Naive thymus-derived CD4-positive, alpha-beta T cell (primary cell): ENCODE measurements at regions not wholly inside any gene's neighbourhood (a gene's known extent, or its start where the extent isn't known, plus 50 kb on each side); places are given as distances from the start of the nearest gene placed in this dataset.

Experiments used
- ATAC-seq: fragments of 150-1000 bp; cut with Tn5 transposase; 2 replicates; pipeline ENCODE4 v1.10.0; 2021; ENCODE audit warnings: mild to moderate bottlenecking, moderate library complexity
- CTCF ChIA-PET: fragments of 350-600 bp; sonication (Branson Sonifier 250); formaldehyde crosslinking; loops from one replicate; lab custom pipeline; 2021; ENCODE audit warnings: antibody characterized with exemption; lab: Charles Lee
- POLR2A ChIA-PET: fragments of 350-600 bp; sonication (Branson Sonifier 250); formaldehyde crosslinking; loops from one replicate; lab custom pipeline; 2021; ENCODE audit warnings: antibody characterized with exemption, inconsistent platforms; lab: Charles Lee
- DNase-seq, 9 donors: peaks; one replicate each; pipeline versions ENCODE4 v3.0.0 to v3.0.0-alpha.2; 2020 to 2022; ENCODE audit warnings: mixed read lengths in 1 of 9
- H3K27ac ChIP-seq: one replicate; pipeline ENCODE4 v1.7.0; 2013; ENCODE audit warnings: mild to moderate bottlenecking, low read depth, low read length, moderate library complexity
- H3K27me3 ChIP-seq, 2 donors: one replicate each; pipeline ENCODE4 v1.7.0; 2013; ENCODE audit warnings: low read length in 2 of 2, mild to moderate bottlenecking in 2 of 2, moderate library complexity in 2 of 2; ENCODE audit not compliant: control insufficient read depth in 2 of 2, insufficient read depth in 2 of 2
- H3K36me3 ChIP-seq, 3 experiments: 1 replicate in 2 of 3; 2 replicates in 1 of 3; pipeline ENCODE4 v1.7.0; 2013; ENCODE audit warnings: low read length in 3 of 3, mild to moderate bottlenecking in 3 of 3, moderate library complexity in 1 of 3; ENCODE audit not compliant: insufficient read depth in 3 of 3, control insufficient read depth in 2 of 3
- H3K4me1 ChIP-seq, 2 donors: one replicate each; pipeline ENCODE4 v1.7.0; 2013; ENCODE audit warnings: low read length in 2 of 2, mild to moderate bottlenecking in 2 of 2, moderate library complexity in 1 of 2; ENCODE audit not compliant: control insufficient read depth in 2 of 2, insufficient read depth in 2 of 2
- H3K4me3 ChIP-seq: 2 replicates; pipeline ENCODE4 v1.7.0; 2013; ENCODE audit warnings: mild to moderate bottlenecking, low read length
- H3K9me3 ChIP-seq, 3 experiments: 1 replicate in 2 of 3; 2 replicates in 1 of 3; pipeline ENCODE4 v1.7.0; 2013; ENCODE audit warnings: low read length in 3 of 3; ENCODE audit not compliant: control insufficient read depth in 2 of 3
- H3K27ac Mint-ChIP-seq, 9 donors: one replicate each; pipeline ENCODE4 v1.8.0; 2020 to 2022; ENCODE audit warnings: mixed read lengths in 9 of 9, mild to moderate bottlenecking in 8 of 9, moderate library complexity in 5 of 9, inconsistent platforms in 2 of 9
- H3K27me3 Mint-ChIP-seq, 5 donors: one replicate each; pipeline ENCODE4 v1.8.0; 2021 to 2022; ENCODE audit warnings: mixed read lengths in 5 of 5, mild to moderate bottlenecking in 1 of 5
- H3K36me3 Mint-ChIP-seq, 5 donors: one replicate each; pipeline ENCODE4 v1.8.0; 2020 to 2022; ENCODE audit warnings: mixed read lengths in 5 of 5, mild to moderate bottlenecking in 3 of 5, inconsistent platforms in 1 of 5
- H3K4me1 Mint-ChIP-seq, 7 donors: one replicate each; pipeline ENCODE4 v1.8.0; 2020 to 2022; ENCODE audit warnings: mixed read lengths in 7 of 7, mild to moderate bottlenecking in 3 of 7, inconsistent platforms in 1 of 7
- H3K4me3 Mint-ChIP-seq, 10 donors: one replicate each; pipeline ENCODE4 v1.8.0; 2020 to 2022; ENCODE audit warnings: mild to moderate bottlenecking in 10 of 10, mixed read lengths in 10 of 10, moderate library complexity in 6 of 10, inconsistent platforms in 2 of 10
- H3K9me3 Mint-ChIP-seq, 11 donors: one replicate each; pipeline ENCODE4 v1.8.0; 2020 to 2022; ENCODE audit warnings: mixed read lengths in 11 of 11, mild to moderate bottlenecking in 4 of 11, inconsistent platforms in 1 of 11, moderate library complexity in 1 of 11
- intact Hi-C, 2 donors: fragments of 100-400 bp; cut with micrococcal nuclease; formaldehyde crosslinking; loops; one replicate each; pipeline ENCODE4 v1.15.1; 2023

DNA sequence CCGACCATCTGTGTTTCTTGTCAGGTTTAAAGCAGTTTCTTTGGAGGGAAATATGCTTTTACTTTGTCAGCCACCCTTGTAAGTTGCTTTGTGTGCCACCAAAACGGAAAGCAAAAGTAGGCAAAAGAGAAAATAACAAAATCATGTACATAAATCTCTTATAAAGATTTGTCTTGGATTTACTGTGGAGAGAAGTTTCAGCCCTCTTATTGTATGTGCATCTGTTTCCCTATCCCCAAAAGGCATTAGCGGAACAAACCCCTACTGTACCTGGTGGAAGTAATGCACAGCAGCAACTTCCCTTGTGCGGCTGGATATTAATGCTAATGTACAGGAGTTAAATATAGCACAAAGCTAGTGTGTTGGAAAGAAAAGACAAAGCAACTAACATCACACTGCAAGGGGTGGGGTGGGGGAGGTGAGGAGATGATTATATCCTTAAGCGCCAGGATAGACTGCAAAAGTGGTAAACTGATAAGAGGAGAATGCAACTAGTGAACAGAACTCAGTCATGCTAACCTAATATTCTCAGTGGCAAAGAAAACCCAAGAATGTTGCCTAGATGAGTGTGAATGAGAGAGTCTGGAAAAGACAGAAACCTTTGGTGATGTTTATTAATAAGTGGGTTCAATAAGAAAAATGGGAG lies 396.5 kb upstream of the MEF2C start:
- Histone ChIP-seq H3K27me3 (no peaks in the 10 kb centered on the region), H3K27ac (no peak overlapping the region), H3K4me3 (no peak overlapping the region), H3K9me3 (no peaks in the 10 kb centered on the region), H3K4me1 (no peaks in the 10 kb centered on the region), H3K36me3 (no peaks in the 10 kb centered on the region)
- Mint-ChIP-seq H3K9me3 (peaks cover 0 to 17% (median 2%) of the 10 kb centered on the region in 11 donors), H3K27ac (no peak overlapping the region), H3K27me3 (peaks cover 0 to 6% (median 5%) of the 10 kb centered on the region in 5 donors), H3K4me1 (no peaks in the 10 kb centered on the region), H3K36me3 (no peaks in the 10 kb centered on the region), H3K4me3 (no peak overlapping the region)
- ATAC-seq: no peak
- ChIA-PET CTCF (no interaction called here), POLR2A (no interaction called here)
- intact Hi-C loops: no loop called here
- DNase-seq: no peak

DNA sequence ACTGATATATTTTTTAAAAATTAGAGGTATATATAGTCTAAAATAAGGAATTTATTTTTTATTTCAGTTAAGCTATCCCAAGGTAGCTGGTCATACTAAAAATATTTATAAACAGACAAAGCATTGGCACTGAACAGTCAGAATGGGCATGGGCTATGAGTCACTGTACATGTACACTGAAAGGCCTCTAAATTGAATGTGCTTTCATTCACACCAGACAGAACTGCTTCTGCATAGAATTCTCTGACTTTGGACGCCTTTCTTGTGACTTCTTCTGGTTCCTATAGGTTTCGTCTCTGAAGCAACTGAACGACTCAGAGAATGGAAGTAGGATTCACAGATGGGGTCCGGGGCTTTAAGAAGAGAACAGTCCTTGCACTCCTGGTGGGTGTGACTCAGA lies 394.8 kb upstream of the MEF2C start:
- Histone ChIP-seq H3K36me3 (no peaks in the 10 kb centered on the region), H3K4me3 (no peak overlapping the region), H3K27ac (no peak overlapping the region), H3K27me3 (no peaks in the 10 kb centered on the region), H3K4me1 (no peaks in the 10 kb centered on the region), H3K9me3 (no peaks in the 10 kb centered on the region)
- Mint-ChIP-seq H3K9me3 (peaks cover 0 to 15% (median 2%) of the 10 kb centered on the region in 11 donors), H3K36me3 (no peaks in the 10 kb centered on the region), H3K27ac (no peak overlapping the region), H3K4me1 (no peaks in the 10 kb centered on the region), H3K27me3 (peaks cover 0 to 6% (median 5%) of the 10 kb centered on the region in 5 donors), H3K4me3 (no peak overlapping the region)
- intact Hi-C loops: no loop called here
- no peak for DNase-seq
- CTCF ChIA-PET: no interaction called here
- POLR2A ChIA-PET: no interaction called here
- no peak for ATAC-seq

DNA sequence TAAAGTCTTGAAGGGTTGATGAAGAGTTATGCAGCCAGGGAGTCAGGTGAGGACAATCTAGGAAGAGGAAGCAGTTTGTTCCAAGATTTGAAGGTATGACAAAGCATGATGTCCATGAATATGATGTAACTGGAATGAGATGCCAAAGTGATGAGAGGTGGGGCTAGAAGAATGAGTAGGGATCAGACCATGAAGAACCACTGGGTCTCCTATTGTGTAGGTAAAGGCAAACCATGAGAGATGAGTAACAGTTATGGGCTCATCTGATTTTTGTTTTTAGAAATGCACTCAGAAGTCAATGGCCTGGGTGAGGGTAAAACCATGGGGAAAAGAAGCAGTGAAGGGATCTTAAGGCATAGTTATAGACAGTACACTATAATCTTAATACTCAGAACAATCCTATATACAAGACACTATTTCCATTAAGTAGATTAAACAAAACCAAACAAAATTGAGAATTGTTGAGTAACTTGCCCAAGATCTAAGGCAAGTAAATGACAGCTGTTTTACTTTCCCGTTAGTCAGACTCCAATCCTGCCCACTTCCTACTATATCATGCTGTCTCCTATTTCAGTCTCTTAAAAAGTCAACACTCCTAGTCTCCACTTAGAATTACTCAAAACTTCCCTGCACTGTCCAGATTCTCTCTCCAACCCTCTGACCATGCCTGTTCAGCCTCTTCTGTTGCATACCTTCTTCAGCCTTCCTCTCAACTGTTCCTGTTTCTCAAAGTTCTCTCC lies 393.8 kb upstream of the MEF2C start:
- H3K4me1 ChIP-seq: no peaks in the 10 kb centered on the region
- CTCF ChIA-PET: no interaction called here

DNA sequence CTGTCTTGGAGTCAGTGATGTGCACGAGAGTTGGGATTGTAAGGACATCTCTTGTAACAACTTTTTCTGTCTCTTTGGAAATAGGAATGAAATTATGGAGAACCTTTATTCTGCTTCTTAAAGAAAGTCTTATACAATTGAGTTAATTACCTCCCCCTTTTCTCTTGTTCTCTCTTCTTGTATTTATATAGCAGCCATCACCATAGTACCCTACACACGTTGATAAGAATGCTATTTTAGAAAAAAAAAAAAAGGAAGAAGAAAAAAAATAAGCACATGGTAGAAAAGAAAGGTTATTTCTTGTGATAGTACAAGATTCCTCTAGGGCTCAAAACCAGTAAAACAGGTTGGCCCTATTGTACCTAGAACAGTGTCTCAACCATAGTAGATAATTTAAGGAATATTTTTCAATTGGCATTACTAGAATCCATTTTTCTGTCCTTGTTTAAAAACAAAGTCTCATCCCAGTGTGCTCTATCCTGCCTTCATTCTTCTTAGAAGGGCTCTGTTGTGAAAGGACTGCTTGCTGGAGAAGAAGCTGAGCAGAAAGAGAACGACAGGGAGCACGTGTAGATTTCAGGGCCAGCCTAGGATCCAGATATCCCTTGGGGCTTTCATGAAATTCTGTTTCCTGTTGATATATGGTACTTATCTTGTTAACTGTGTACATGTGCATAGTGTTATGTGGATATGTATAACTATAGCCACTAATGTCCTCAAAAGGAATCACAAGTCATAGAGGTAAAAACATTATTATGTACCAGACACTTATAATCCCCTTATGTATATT lies 392.3 kb upstream of the MEF2C start:
- Mint-ChIP-seq H3K27me3 (peaks cover 0 to 6% (median 5%) of the 10 kb centered on the region in 5 donors), H3K27ac (no peak overlapping the region), H3K36me3 (no peaks in the 10 kb centered on the region), H3K9me3 (peaks cover 0 to 6% (median 2%) of the 10 kb centered on the region in 11 donors), H3K4me3 (no peak overlapping the region), H3K4me1 (no peaks in the 10 kb centered on the region)
- Histone ChIP-seq H3K27me3 (no peaks in the 10 kb centered on the region), H3K4me3 (no peak overlapping the region), H3K9me3 (no peaks in the 10 kb centered on the region), H3K27ac (no peak overlapping the region), H3K4me1 (no peaks in the 10 kb centered on the region), H3K36me3 (no peaks in the 10 kb centered on the region)
- ChIA-PET POLR2A (no interaction called here), CTCF (no interaction called here)
- intact Hi-C loops: no loop called here
- ATAC-seq: no peak
- DNase-seq: no peak

More for the DNA sequence above, 393.8 kb upstream of the MEF2C start:
- Histone ChIP-seq H3K36me3 (no peaks in the 10 kb centered on the region), H3K27ac (no peak overlapping the region), H3K4me3 (no peak overlapping the region), H3K27me3 (no peaks in the 10 kb centered on the region), H3K9me3 (no peaks in the 10 kb centered on the region)
- POLR2A ChIA-PET: no interaction called here
- Mint-ChIP-seq H3K27me3 (peaks cover 0 to 6% (median 5%) of the 10 kb centered on the region in 5 donors), H3K4me3 (no peak overlapping the region), H3K4me1 (no peaks in the 10 kb centered on the region), H3K9me3 (peaks cover 0 to 14% (median 2%) of the 10 kb centered on the region in 11 donors), H3K36me3 (no peaks in the 10 kb centered on the region), H3K27ac (no peak overlapping the region)
- intact Hi-C loops: no loop called here
- DNase-seq: no peak
- no peak for ATAC-seq

DNA sequence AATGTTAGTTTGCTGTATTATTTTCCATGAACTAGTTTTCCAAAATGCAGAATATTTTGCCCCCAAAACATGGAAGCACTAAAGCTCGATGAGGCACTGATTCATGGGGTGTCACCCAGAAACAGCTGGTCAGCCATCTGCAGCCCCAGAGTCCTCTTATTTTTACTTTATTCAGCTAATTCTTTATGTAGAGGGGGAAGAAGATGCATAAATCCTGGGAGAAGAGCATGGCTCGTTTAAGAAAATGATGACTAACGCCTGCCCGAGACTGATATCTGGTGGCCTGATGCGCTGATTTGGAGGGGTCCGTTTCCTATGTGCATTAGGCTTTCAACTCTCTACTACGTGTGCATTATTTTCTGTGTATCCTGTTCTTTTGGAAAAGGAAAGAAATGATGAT lies 390.3 kb upstream of the MEF2C start:
- ATAC-seq (no peak), DNase-seq (no peak)
- peaks cover 0 to 6% (median 0%) of the 10 kb centered on the region in 11 donors for H3K9me3 Mint-ChIP-seq
- intact Hi-C loops: no loop called here
- Histone ChIP-seq H3K9me3 (no peaks in the 10 kb centered on the region), H3K27ac (no peak overlapping the region), H3K4me1 (no peaks in the 10 kb centered on the region), H3K4me3 (no peak overlapping the region), H3K27me3 (no peaks in the 10 kb centered on the region), H3K36me3 (no peaks in the 10 kb centered on the region)
- ChIA-PET CTCF (no interaction called here), POLR2A (no interaction called here)
- H3K27me3 Mint-ChIP-seq: peaks cover 0 to 5% (median 2%) of the 10 kb centered on the region in 5 donors
- H3K4me1 Mint-ChIP-seq: no peaks in the 10 kb centered on the region
- no peaks in the 10 kb centered on the region for H3K36me3 Mint-ChIP-seq
- no peak overlapping the region for H3K27ac Mint-ChIP-seq
- H3K4me3 Mint-ChIP-seq: no peak overlapping the region

DNA sequence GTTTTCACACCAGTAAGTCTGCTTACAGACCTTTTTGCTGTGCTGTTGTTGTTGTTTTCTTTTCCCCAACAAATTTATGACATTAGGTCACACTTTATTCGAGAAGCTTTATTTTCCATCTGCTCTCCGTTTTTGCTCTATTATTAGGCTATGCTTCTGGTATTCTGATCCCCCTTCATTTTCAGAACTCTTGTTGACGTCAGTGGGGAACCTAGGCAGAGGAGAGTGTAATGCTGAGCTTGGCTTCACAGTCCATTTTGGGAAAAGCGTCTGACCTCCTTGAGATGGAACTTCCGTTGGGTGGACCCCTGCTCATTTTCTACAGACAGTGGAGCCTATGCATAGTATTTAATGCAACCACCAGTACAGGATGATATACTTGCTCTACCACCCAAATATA lies 387.9 kb upstream of the MEF2C start:
- POLR2A ChIA-PET: no interaction called here
- Histone ChIP-seq H3K36me3 (no peaks in the 10 kb centered on the region), H3K27ac (no peak overlapping the region), H3K4me3 (no peak overlapping the region), H3K4me1 (no peaks in the 10 kb centered on the region), H3K9me3 (no peaks in the 10 kb centered on the region), H3K27me3 (no peaks in the 10 kb centered on the region)
- CTCF ChIA-PET: no interaction called here
- no peaks in the 10 kb centered on the region for H3K4me1 Mint-ChIP-seq
- DNase-seq (no peak), ATAC-seq (no peak)
- intact Hi-C loops: no loop called here
- H3K4me3 Mint-ChIP-seq: no peak overlapping the region
- H3K27me3 Mint-ChIP-seq: no peaks in the 10 kb centered on the region
- H3K36me3 Mint-ChIP-seq: no peaks in the 10 kb centered on the region
- H3K9me3 Mint-ChIP-seq: peaks cover 0 to 5% (median 0%) of the 10 kb centered on the region in 11 donors
- H3K27ac Mint-ChIP-seq: no peak overlapping the region
